NCI-H82 treated with DMSO at 0.1 percent for 48 hours (cell line): ENCODE measurements at regions not wholly inside any gene's neighbourhood (a gene's known extent, or its start where the extent isn't known, plus 50 kb on each side); places are given as distances from the start of the nearest gene placed in this dataset.
A peak's percentile ranks its signal among the peaks of the same experiment; 100 is the strongest.

Experiments used
- DNase-seq: peaks from one replicate; lab custom pipeline; 2025; ENCODE audit not compliant: unreplicated experiment; lab: John Stamatoyannopoulos, UW

GRCh38 chr20:20993372-20993771 lies 112.8 kb downstream of the LINC00237 start:
- no peak for DNase-seq

DNA sequence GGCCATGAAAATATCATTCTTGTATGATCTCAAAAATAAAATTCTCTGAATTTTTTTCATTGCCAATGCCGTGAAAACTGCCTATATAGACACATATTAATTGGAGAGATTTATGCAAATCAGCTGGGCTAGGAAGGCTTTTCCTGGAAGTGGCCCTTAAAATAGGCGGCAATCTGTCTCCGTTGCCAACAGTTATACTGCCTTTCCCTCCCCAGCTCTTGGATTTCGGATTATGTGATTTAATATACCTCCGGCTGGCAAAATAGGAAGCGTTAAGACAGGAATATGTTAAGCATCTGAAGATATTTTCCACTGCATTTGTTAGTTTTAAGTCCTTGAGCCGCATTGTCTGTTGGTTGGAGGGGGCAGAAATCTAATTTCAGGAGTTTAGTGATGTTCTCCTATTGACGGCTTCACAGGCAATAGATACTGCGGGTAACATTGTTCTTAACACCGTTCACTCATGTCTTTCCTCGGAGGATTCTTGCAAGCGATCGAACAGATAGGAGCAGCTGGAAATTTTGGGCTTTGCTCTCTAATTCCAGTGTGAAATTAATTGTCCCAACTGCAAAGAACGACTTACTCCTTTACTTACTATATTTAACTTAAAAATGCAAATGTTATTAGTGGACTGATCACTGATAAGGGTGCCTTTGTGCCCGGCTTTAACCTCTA lies 113.3 kb downstream of the LINC00237 start:
- peak; percentile 65 for DNase-seq

DNA sequence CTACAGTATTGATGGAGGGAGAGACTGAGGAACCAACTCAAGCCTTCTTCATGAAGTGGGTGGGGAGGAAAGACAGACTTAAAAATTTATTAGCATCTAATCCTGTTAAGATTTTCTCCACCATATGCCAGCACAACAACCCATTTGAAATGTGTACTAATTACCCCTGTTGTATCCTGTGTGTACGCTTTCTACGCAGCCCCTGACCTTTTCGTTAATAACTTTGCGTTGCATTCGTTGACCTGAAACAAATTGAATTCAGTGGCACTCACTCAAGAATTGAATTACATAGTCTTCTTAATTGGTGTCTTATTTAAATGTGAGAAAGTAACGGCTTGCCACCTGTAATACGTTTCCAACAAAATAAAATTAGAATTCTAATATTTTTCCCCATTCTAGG lies 113.9 kb downstream of the LINC00237 start:
- DNase-seq = peak; percentile 83

- no peak for DNase-seq
These were observed 117.1 kb downstream of the LINC00237 start for GRCh38 chr20:20989081-20989480.

GRCh38 chr20:20979934-20980333 lies 126.2 kb downstream of the LINC00237 start:
- no peak for DNase-seq

DNA sequence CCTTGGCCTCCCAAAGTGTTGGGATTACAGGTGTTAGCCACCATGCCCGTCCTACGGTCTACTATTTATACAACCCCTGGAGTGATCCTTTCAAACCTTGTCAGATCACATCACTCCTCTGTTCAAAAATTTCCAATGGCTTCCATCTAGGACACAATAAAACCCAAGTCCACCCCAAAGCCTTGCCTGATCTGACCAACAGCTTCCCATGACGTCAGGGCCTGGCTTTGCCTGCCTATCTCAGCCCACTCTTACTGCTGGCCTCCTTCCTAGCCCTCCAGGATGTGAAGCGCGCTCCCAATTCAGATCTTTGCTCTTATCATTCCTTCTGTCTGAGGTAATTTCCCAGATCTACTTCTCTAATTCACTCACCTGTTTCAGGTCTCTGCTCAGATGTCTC lies 128.4 kb downstream of the LINC00237 start:
- DNase-seq = no peak

- no peak for DNase-seq
These were observed 133.7 kb downstream of the LINC00237 start for GRCh38 chr20:20972490-20972889.

DNA sequence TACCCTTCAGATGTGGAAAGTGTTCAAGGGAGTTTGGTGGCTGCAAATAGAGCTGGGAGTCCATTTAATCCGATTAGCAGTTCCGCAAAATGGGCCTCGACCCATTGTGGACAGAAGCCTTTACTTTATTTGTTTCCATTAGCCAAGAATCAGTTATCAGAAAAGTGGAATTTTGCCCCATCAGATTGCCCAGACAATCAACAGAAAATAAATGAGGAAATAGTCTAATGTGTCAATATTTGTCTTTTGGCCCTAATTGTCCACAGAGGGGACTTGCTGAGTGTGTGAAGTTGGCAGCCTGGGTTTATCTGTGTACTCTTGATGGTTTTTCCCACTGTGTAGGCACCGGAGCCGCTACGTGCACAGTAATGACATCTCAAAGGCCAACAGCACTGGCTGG lies 134.3 kb downstream of the LINC00237 start:
- DNase-seq = no peak

DNA sequence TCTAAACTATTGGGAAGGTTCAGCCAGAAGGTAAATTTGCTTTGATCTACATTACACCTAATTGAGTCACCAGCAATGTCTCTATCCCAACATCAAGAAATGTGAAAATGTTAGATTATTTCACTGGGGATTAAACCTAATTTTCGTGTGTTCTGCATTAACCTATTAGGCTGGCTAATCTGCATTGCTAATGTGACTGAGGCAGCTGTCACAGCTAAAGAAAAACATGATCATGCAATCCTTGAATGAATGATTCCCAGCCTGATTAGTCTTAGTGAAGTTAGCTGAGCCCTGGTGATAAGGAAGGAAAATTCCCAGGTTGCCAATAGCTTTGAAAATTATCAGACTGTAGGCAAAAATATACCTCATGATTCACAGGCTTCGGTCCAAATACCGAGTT lies 135.3 kb downstream of the LINC00237 start:
- DNase-seq = peak; percentile 41

GRCh38 chr20:20969701-20970280 lies 136.4 kb downstream of the LINC00237 start:
- DNase-seq = no peak

DNA sequence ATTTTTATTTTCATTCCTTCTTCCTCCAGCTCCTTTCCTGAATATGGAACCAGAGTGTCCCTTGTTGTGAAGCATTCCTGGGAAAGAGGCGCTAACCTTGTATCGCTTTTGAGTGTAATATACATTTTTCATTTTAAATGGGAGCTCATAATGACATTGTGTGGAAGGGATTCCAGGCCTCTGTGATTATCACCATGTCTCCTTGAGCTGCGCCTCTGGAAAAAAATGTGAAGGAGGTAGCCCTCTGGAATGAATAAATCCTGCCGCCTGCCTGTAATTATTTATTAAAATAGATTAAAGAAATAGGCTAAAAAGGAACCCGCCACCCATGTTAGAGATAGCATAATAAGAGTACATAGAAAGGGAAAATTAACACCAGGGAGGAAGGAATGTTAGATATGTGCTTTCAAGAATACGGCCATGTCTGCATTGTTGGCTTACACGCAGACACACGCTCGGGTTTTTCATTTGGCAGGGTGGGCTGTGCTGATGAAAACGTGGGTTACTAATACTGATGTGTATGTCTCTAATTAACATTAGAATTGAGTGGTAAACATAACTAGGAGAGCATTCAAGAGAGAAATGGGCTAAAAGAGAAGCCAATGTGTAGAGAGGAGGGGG lies 138.5 kb downstream of the LINC00237 start:
- DNase-seq = no peak

DNA sequence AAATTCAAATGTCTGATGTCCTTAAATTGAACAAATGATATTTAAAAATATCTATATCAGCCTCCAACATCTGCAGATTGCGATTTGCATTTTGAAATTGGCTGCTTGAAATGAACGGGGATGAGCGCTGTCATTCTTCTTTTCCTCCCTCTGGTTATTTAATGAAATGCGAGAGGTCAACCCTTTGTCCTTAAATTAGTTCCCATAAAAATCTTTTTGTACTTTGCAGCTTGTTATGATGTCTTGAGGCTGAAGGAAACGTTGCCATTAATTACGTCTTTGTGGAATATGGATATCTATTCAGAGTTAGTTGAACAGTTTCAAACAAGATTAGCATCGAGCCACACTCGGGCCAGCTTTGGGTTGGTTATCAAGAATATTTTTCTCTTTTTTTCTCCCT lies 140.0 kb downstream of the LINC00237 start:
- no peak for DNase-seq

GRCh38 chr20:20959031-20959755 lies 147.0 kb downstream of the LINC00237 start:
- no peak for DNase-seq

DNA sequence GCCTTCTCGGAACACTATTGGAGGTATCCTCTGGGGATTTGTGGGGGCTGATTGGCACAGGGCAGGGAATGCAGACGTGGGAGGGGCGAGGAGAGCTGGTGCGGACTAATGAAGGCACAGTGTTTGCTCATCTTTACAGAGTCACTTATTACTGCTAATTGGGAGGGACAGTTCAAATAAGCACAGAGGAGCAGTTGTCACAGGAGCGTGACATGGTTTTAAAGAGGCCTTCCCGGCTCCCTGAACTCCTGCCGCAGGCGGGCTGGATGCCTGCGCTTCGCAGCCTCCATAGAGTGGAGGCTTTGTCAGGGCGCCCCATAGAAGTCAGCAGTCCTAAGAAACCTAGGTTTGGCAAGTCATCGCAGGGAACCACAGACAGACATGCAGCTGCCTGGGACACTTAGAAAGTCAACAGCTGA lies 149.6 kb downstream of the LINC00237 start:
- no peak for DNase-seq

DNA sequence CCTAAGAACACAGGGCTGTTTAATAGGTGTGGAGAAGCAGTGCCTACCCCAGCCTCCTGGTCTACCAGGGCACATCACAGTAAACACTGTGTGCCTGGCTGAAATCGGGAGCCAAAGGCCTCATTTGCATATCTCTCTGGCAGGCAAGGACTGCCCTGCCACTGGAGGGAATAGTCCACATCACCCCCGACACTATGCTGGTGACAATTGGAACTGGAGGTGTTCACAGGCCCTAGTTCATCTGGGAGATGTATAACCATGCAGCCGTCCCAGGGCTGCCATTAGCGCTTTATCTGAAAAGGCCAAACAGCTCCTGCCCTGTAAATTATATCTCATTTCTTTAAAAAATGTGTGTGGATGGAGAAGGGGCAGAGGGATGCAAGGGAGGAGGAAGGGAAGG lies 150.3 kb downstream of the LINC00237 start:
- no peak for DNase-seq

GRCh38 chr20:20953738-20954618 lies 152.2 kb downstream of the LINC00237 start:
- no peak for DNase-seq

DNA sequence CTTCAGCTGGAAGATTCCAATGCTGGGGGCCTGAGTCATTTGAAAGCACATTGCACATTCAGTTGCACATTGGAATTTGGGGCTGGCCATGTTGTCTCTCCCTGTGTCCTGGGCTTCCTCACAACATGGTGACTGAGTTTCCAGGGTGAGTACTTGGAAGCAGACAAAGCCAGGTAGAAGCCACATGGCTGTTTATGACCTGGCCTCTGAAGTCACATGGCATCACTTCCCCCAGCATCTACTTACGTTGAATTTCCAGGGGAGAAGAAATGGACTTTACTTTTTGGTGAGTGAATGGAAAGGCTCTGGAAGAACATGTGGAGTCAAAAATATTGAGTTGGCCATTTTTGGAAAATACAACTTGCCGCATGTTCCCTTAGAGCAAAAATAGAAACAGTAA lies 155.5 kb downstream of the LINC00237 start:
- no peak for DNase-seq

- no peak for DNase-seq
These were observed 159.9 kb downstream of the LINC00237 start for GRCh38 chr20:20946122-20946759.

GRCh38 chr20:20941468-20941889 lies 164.7 kb downstream of the LINC00237 start:
- DNase-seq = no peak

DNA sequence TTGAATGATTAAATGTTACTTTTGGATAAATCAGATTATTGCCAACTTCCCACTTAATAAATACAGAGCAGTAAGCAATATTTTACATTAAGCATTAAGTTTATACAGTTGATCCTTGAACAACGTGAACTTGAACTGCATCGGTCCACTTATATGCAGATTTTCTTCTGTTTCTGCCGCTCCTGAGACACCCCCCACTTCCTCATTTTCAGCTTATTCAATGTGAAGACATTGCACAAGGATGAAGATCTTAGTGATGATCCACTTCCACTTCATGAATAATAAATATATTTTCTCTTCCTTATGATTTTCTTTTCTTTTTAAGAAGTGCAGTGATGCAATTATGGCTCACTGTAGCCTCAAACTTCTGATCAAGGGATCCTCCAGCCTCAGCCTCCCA lies 167.2 kb downstream of the LINC00237 start:
- DNase-seq = no peak
